ENCODE measurements at regions not wholly inside any gene's neighbourhood (a gene's known extent, or its start where the extent isn't known, plus 50 kb on each side); places are given as distances from the start of the nearest gene placed in this dataset.
"Not testable (repeated sequence)": the region's sequence is repeated elsewhere in the genome, so short reads cannot be mapped to it uniquely, and the experiment has no call there.

GRCh38 chr16:47976636-47977210, 179.1 kb downstream of the ABCC12 start:
- Histone ChIP-seq H3K9me3 (ENCODE audit: control insufficient read depth, insufficient read depth, low read depth, low read length) (no peaks in the 10 kb centered on the region), H3K79me2 (ENCODE audit: control insufficient read depth, insufficient read depth, low read length) (no peaks in the 10 kb centered on the region), H3K4me3 (replicated peaks in 1 of 4; ENCODE audit: control extremely low read depth in 1 of 4, insufficient read depth in 1 of 4, low read depth in 3 of 4, low read length in 4 of 4) (no peak overlapping the region), H3K4me2 (ENCODE audit: extremely low read depth, insufficient read depth, low read length) (no peak overlapping the region), H4K20me1 (ENCODE audit: control insufficient read depth, extremely low read depth, insufficient read depth, low read length) (no peaks in the 10 kb centered on the region), H3K4me1 (ENCODE audit: control insufficient read depth, extremely low read depth, insufficient read depth, low read length) (no peaks in the 10 kb centered on the region), H3K27me3 (ENCODE audit: control insufficient read depth, insufficient read depth, low read length) (no peaks in the 10 kb centered on the region), H3K9ac (ENCODE audit: insufficient read depth, low read length) (no peak overlapping the region), H2AFZ (ENCODE audit: low read length) (no peak overlapping the region), H3K36me3 (ENCODE audit: control insufficient read depth, insufficient read depth, low read length) (no peaks in the 10 kb centered on the region), H3K27ac (ENCODE audit: insufficient read depth, low read length) (no peak overlapping the region)
- no peak for DNase-seq (ENCODE audit: low read depth in 2 of 2)
- TF ChIP-seq, protein P1, sequence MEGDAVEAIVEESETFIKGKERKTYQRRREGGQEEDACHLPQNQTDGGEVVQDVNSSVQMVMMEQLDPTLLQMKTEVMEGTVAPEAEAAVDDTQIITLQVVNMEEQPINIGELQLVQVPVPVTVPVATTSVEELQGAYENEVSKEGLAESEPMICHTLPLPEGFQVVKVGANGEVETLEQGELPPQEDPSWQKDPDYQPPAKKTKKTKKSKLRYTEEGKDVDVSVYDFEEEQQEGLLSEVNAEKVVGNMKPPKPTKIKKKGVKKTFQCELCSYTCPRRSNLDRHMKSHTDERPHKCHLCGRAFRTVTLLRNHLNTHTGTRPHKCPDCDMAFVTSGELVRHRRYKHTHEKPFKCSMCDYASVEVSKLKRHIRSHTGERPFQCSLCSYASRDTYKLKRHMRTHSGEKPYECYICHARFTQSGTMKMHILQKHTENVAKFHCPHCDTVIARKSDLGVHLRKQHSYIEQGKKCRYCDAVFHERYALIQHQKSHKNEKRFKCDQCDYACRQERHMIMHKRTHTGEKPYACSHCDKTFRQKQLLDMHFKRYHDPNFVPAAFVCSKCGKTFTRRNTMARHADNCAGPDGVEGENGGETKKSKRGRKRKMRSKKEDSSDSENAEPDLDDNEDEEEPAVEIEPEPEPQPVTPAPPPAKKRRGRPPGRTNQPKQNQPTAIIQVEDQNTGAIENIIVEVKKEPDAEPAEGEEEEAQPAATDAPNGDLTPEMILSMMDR (conservative IDR thresholded peaks at IDR 0.05 in 1 of 2, IDR thresholded peaks at IDR 0.05 in 1 of 2; ENCODE audit: low read depth in 1 of 2, low read length in 2 of 2) = no peak
- no peak for TF ChIP-seq EZH2 (IDR thresholded peaks at IDR 0.05; ENCODE audit: low read length, missing control alignments)

- H3K4me3 ChIP-seq (replicated peaks in 1 of 4; ENCODE audit: control extremely low read depth in 1 of 4, insufficient read depth in 1 of 4, low read depth in 3 of 4, low read length in 4 of 4); H3K79me2 ChIP-seq (ENCODE audit: control insufficient read depth, insufficient read depth, low read length); H3K36me3 ChIP-seq (ENCODE audit: control insufficient read depth, insufficient read depth, low read length); DNase-seq (ENCODE audit: low read depth in 2 of 2); H3K27ac ChIP-seq (ENCODE audit: insufficient read depth, low read length); H3K4me1 ChIP-seq (ENCODE audit: control insufficient read depth, extremely low read depth, insufficient read depth, low read length); H3K9me3 ChIP-seq (ENCODE audit: control insufficient read depth, insufficient read depth, low read depth, low read length); H3K4me2 ChIP-seq (ENCODE audit: extremely low read depth, insufficient read depth, low read length); H3K27me3 ChIP-seq (ENCODE audit: control insufficient read depth, insufficient read depth, low read length); H4K20me1 ChIP-seq (ENCODE audit: control insufficient read depth, extremely low read depth, insufficient read depth, low read length); H3K9ac ChIP-seq (ENCODE audit: insufficient read depth, low read length); H2AFZ ChIP-seq (ENCODE audit: low read length): not testable (repeated sequence)
These were observed 180.8 kb downstream of the ABCC12 start for GRCh38 chr16:47974971-47975370.

GRCh38 chr16:47973552-47973951, 182.2 kb downstream of the ABCC12 start:
- Histone ChIP-seq H3K27me3 (ENCODE audit: control insufficient read depth, insufficient read depth, low read length) (no peaks in the 10 kb centered on the region), H3K36me3 (ENCODE audit: control insufficient read depth, insufficient read depth, low read length) (no peaks in the 10 kb centered on the region), H3K4me1 (ENCODE audit: control insufficient read depth, extremely low read depth, insufficient read depth, low read length) (no peaks in the 10 kb centered on the region), H3K27ac (ENCODE audit: insufficient read depth, low read length) (no peak overlapping the region), H2AFZ (ENCODE audit: low read length) (no peak overlapping the region), H4K20me1 (ENCODE audit: control insufficient read depth, extremely low read depth, insufficient read depth, low read length) (no peaks in the 10 kb centered on the region), H3K4me2 (ENCODE audit: extremely low read depth, insufficient read depth, low read length) (no peak overlapping the region), H3K9me3 (ENCODE audit: control insufficient read depth, insufficient read depth, low read depth, low read length) (no peaks in the 10 kb centered on the region), H3K4me3 (replicated peaks in 1 of 4; ENCODE audit: control extremely low read depth in 1 of 4, insufficient read depth in 1 of 4, low read depth in 3 of 4, low read length in 4 of 4) (no peak overlapping the region), H3K79me2 (ENCODE audit: control insufficient read depth, insufficient read depth, low read length) (no peaks in the 10 kb centered on the region), H3K9ac (ENCODE audit: insufficient read depth, low read length) (no peak overlapping the region)
- no peak for DNase-seq (ENCODE audit: low read depth in 2 of 2)
- no peak for TF ChIP-seq EZH2 (IDR thresholded peaks at IDR 0.05; ENCODE audit: low read length, missing control alignments)
- TF ChIP-seq, protein P1 (conservative IDR thresholded peaks at IDR 0.05 in 1 of 2, IDR thresholded peaks at IDR 0.05 in 1 of 2; ENCODE audit: low read depth in 1 of 2, low read length in 2 of 2) = no peak

Data from fibroblast of lung (primary cell).